B cell (primary cell): ENCODE measurements at regions not wholly inside any gene's neighbourhood (a gene's known extent, or its start where the extent isn't known, plus 50 kb on each side); places are given as distances from the start of the nearest gene placed in this dataset.
"Not testable (repeated sequence)": the region's sequence is repeated elsewhere in the genome, so short reads cannot be mapped to it uniquely, and the experiment has no call there.

Experiments used
- ATAC-seq: fragments of 200-7000 bp; cut with Tn5 transposase; one replicate; pipeline ENCODE4 v1.10.0; 2021; ENCODE audit warnings: low read depth, mild to moderate bottlenecking, moderate number of reproducible peaks, moderate library complexity
- CTCF ChIA-PET: fragments of 350-600 bp; sonication (Branson Sonifier 250); formaldehyde crosslinking; loops from one replicate; lab custom pipeline; 2021; ENCODE audit warnings: antibody characterized with exemption, inconsistent platforms; lab: Charles Lee
- POLR2A ChIA-PET: fragments of 350-600 bp; sonication (Branson Sonifier 250); formaldehyde crosslinking; loops from one replicate; lab custom pipeline; 2021; ENCODE audit warnings: antibody characterized with exemption; lab: Charles Lee
- DNase-seq: peaks from one replicate; pipeline ENCODE4 v3.0.0; 2013
- H2AFZ ChIP-seq: 2 replicates; pipeline ENCODE4 v1.6.1; 2012; ENCODE audit warnings: mild to moderate bottlenecking, low read depth, low read length; ENCODE audit not compliant: insufficient read depth, poor library complexity, severe bottlenecking
- H3K27ac ChIP-seq, 2 donors: 1 replicate in 1 of 2; 2 replicates in 1 of 2; pipeline ENCODE4 v1.5.1; 2012 to 2013; ENCODE audit warnings: low read length in 2 of 2, mild to moderate bottlenecking in 2 of 2, moderate library complexity in 1 of 2
- H3K27me3 ChIP-seq, 4 experiments: fragments of 200-600 bp in 1 of 4; sonication (generic) in 1 of 4; replicated peaks in 1 of 4; 1 replicate in 2 of 4; 2 replicates in 2 of 4; pipeline versions ENCODE4 v1.6.1 to v1.7.0; 2013 to 2016; ENCODE audit warnings: low read length in 3 of 4, mild to moderate bottlenecking in 2 of 4, mixed read lengths in 1 of 4, moderate library complexity in 1 of 4; ENCODE audit not compliant: insufficient read depth in 4 of 4, control insufficient read depth in 3 of 4; ENCODE audit errors: control extremely low read depth in 1 of 4
- H3K36me3 ChIP-seq, 2 experiments: replicated peaks in 1 of 2; 1 replicate in 1 of 2; 2 replicates in 1 of 2; pipeline versions ENCODE4 v1.6.1 to v1.7.1; 2013; ENCODE audit warnings: low read length in 1 of 2; ENCODE audit not compliant: insufficient read depth in 2 of 2, control insufficient read depth in 1 of 2; ENCODE audit errors: control extremely low read depth in 1 of 2, extremely low read depth in 1 of 2
- H3K4me1 ChIP-seq, 2 donors: fragments of 200-600 bp in 1 of 2; sonication (generic) in 1 of 2; 1 replicate in 1 of 2; 2 replicates in 1 of 2; pipeline versions ENCODE4 v1.5.1 to v1.6.1; 2013 to 2017; ENCODE audit warnings: low read length in 2 of 2; ENCODE audit not compliant: control insufficient read depth in 2 of 2, insufficient read depth in 2 of 2
- H3K4me2 ChIP-seq: replicated peaks from 2 replicates; pipeline ENCODE3; 2012; ENCODE audit warnings: mild to moderate bottlenecking, low read depth, low read length; ENCODE audit not compliant: poor library complexity, severe bottlenecking
- H3K4me3 ChIP-seq, 5 experiments: fragments of 200-600 bp in 1 of 5; sonication (generic) in 1 of 5; 1 replicate in 3 of 5; 2 replicates in 2 of 5; pipeline versions ENCODE4 v1.5.1 to v1.7.0; 2011 to 2016; ENCODE audit warnings: low read length in 4 of 5, mild to moderate bottlenecking in 4 of 5, low read depth in 2 of 5, control low read depth in 1 of 5, moderate library complexity in 1 of 5; ENCODE audit not compliant: insufficient read depth in 1 of 5; ENCODE audit errors: control extremely low read depth in 1 of 5, extremely low read depth in 1 of 5
- H3K79me2 ChIP-seq: fragments of 200-600 bp; sonication (generic); one replicate; pipeline ENCODE4 v1.6.0; 2016; ENCODE audit warnings: low read length; ENCODE audit not compliant: control insufficient read depth, insufficient read depth
- H3K9ac ChIP-seq: fragments of 200-600 bp; sonication (generic); 2 replicates; pipeline ENCODE4 v1.6.1; 2017; ENCODE audit warnings: mild to moderate bottlenecking, low read length, moderate library complexity
- H3K9me3 ChIP-seq, 3 donors: one replicate each; pipeline versions ENCODE4 v1.6.1 to v1.7.1; 2013; ENCODE audit warnings: low read length in 2 of 3; ENCODE audit not compliant: control insufficient read depth in 2 of 3, insufficient read depth in 1 of 3; ENCODE audit errors: control extremely low read depth in 1 of 3
- H4K20me1 ChIP-seq: 2 replicates; pipeline ENCODE4 v1.6.0; 2012; ENCODE audit warnings: mild to moderate bottlenecking, low read length; ENCODE audit not compliant: insufficient read depth, control insufficient read depth, poor library complexity, severe bottlenecking
- H3K27ac Mint-ChIP-seq: one replicate; pipeline ENCODE4 v1.8.0; 2021; ENCODE audit warnings: mixed read lengths
- H3K27me3 Mint-ChIP-seq: one replicate; pipeline ENCODE4 v1.8.0; 2021; ENCODE audit warnings: mixed read lengths
- H3K4me1 Mint-ChIP-seq: one replicate; pipeline ENCODE4 v1.8.0; 2021; ENCODE audit warnings: mixed read lengths
- H3K4me3 Mint-ChIP-seq: one replicate; pipeline ENCODE4 v1.8.0; 2021; ENCODE audit warnings: mixed read lengths
- H3K9me3 Mint-ChIP-seq: one replicate; pipeline ENCODE4 v1.8.0; 2022; ENCODE audit warnings: mixed read lengths; ENCODE audit not compliant: insufficient read depth
- EZH2 ChIP-seq: IDR thresholded peaks from 2 replicates; pipeline ENCODE4 v1.6.1; 2012; ENCODE audit warnings: borderline replicate concordance, low read depth, mild to moderate bottlenecking, moderate library complexity, low read length; ENCODE audit not compliant: insufficient read depth, poor library complexity, severe bottlenecking
- WGBS: methylation state at CpG from one replicate; pipeline ENCODE4 v1.1.5; 2013; ENCODE audit warnings: missing lambda C conversion rate; ENCODE audit not compliant: insufficient coverage; 5-methylcytosine and 5-hydroxymethylcytosine counted together
- intact Hi-C: fragments of 100-400 bp; cut with micrococcal nuclease; formaldehyde crosslinking; loops from one replicate; pipeline ENCODE4 v1.10.0; 2022
- TF ChIP-seq, protein P1 (sequence below): fragments of 200-600 bp; IDR thresholded peaks from one replicate; pipeline ENCODE4 v1.8.0; 2022; ENCODE audit warnings: antibody characterized with exemption, mild to moderate bottlenecking

DNA sequence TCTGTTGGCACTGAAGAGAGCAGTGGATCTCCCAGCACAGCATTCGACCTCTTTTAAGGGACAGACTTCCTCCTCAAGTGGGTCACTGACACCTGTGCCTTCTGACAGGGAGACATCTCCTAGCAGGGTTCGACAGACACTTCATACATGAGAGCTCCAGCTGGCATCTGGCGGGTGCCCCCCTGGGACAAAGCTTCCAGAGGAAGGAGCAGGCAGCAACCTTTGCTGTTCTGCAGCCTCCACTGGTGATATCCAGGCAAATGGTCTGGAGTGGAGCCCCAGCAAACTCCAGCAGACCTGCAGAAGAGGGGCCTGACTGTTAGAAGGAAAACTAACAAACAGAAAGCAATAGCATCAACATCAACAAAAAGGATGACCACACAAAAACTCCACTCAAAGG, 624.3 kb upstream of the CCDC179 start:
- H3K4me3 ChIP-seq, H3K9ac ChIP-seq, H3K4me1 ChIP-seq, H3K4me2 ChIP-seq, H3K4me1 Mint-ChIP-seq, H3K36me3 ChIP-seq, intact Hi-C loops, H4K20me1 ChIP-seq, H3K27ac Mint-ChIP-seq, H3K27me3 Mint-ChIP-seq, H3K9me3 ChIP-seq, H3K79me2 ChIP-seq, POLR2A ChIA-PET, H2AFZ ChIP-seq, DNase-seq, ATAC-seq, CTCF ChIA-PET, H3K4me3 Mint-ChIP-seq, H3K27ac ChIP-seq, H3K27me3 ChIP-seq, H3K9me3 Mint-ChIP-seq: not testable (repeated sequence)
- 59% methylated on average over 3 of the region's 3 CpGs for WGBS

DNA sequence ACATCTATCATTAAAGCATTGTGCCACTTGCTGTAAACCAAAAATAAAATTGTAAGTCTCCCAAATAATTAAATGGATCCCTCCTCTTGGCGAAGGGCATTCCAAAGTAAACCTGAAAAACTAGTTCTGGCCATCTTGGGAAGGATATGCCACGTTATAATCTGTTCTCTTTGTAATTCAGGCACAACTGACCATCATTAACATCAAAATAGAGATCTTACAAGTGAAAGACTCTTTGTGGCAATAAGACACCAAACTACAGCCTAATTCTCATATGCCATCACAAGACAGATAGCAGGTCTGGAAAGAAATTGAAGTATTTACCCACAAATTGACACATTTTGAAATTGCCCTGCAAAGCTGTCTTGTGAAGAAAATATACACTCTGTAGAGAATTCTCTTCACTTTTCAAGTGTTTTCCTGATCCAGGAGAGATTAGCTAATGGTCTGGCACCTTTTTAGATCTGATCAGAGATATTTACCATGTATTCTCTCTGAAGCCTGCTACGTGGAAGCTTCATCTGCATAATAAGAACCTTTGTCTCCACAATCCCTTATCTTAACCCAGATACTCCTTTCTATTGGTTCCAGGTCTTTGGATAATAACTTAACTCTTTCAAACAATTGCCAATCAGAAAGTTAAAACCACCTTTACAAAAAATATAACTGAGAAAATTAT, 630.4 kb upstream of the CCDC179 start:
- H3K4me2 ChIP-seq = no peak overlapping the region
- H3K9me3 Mint-ChIP-seq = no peaks in the 10 kb centered on the region
- no peak for TF ChIP-seq EZH2
- TF ChIP-seq, protein P1, sequence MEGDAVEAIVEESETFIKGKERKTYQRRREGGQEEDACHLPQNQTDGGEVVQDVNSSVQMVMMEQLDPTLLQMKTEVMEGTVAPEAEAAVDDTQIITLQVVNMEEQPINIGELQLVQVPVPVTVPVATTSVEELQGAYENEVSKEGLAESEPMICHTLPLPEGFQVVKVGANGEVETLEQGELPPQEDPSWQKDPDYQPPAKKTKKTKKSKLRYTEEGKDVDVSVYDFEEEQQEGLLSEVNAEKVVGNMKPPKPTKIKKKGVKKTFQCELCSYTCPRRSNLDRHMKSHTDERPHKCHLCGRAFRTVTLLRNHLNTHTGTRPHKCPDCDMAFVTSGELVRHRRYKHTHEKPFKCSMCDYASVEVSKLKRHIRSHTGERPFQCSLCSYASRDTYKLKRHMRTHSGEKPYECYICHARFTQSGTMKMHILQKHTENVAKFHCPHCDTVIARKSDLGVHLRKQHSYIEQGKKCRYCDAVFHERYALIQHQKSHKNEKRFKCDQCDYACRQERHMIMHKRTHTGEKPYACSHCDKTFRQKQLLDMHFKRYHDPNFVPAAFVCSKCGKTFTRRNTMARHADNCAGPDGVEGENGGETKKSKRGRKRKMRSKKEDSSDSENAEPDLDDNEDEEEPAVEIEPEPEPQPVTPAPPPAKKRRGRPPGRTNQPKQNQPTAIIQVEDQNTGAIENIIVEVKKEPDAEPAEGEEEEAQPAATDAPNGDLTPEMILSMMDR = no peak
- H3K4me1 ChIP-seq = no peaks in the 10 kb centered on the region
- H3K4me3 ChIP-seq = no peak overlapping the region
- no peak for DNase-seq
- no peak for ATAC-seq
- no peaks in the 10 kb centered on the region for H3K36me3 ChIP-seq
- H3K4me3 Mint-ChIP-seq = no peak overlapping the region
- no peaks in the 10 kb centered on the region for H3K79me2 ChIP-seq
- H3K27ac ChIP-seq = no peak overlapping the region
- no peak overlapping the region for H3K9ac ChIP-seq
- H3K27me3 ChIP-seq = no peaks in the 10 kb centered on the region
- 54% methylated on average over 2 of the region's 3 CpGs for WGBS
- H4K20me1 ChIP-seq = no peaks in the 10 kb centered on the region
- POLR2A ChIA-PET = no interaction called here
- H3K4me1 Mint-ChIP-seq = no peaks in the 10 kb centered on the region
- no peak overlapping the region for H3K27ac Mint-ChIP-seq
- no peak overlapping the region for H2AFZ ChIP-seq
- CTCF ChIA-PET = no interaction called here
- no peaks in the 10 kb centered on the region for H3K27me3 Mint-ChIP-seq
- intact Hi-C loops = no loop called here
- no peaks in the 10 kb centered on the region for H3K9me3 ChIP-seq
